ENCODE measurements at regions not wholly inside any gene's neighbourhood (a gene's known extent, or its start where the extent isn't known, plus 50 kb on each side); places are given as distances from the start of the nearest gene placed in this dataset.
A peak's percentile ranks its signal among the peaks of the same experiment; 100 is the strongest.
"Not testable (repeated sequence)": the region's sequence is repeated elsewhere in the genome, so short reads cannot be mapped to it uniquely, and the experiment has no call there.

DNA sequence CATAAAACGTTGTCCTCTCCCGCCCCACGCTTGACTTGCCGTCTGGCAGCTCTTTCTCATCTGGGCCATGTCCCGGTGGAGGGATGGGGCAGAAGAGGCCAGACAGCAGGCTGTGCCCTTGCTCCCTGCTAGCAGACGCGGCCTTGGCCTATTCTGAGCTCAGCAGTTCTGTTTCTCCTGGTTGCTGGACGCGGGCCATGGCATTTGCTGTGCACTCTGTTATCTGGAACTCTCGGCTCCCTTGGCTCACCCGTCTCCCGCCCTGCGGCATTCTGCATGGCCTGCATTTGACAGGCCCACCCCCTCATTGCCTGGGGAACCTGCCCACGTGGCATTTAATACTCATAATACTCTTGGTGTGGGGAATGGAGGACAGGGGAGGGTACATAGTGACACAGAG, 146.3 kb downstream of the BCL2L11 start:
- POLR2A ChIA-PET (ENCODE audit: unreplicated experiment); H3K14ac ChIP-seq (replicated peaks; ENCODE audit: low read depth, low read length); H3K4ac ChIP-seq (ENCODE audit: low read depth, low read length); BruUV-seq (replicated peaks); H3K9ac ChIP-seq (ENCODE audit: low read depth, low read length); H3K18ac ChIP-seq (ENCODE audit: low read depth, low read length); H3K9me3 ChIP-seq (ENCODE audit: control insufficient read depth, insufficient read depth, low read length); H4K91ac ChIP-seq (ENCODE audit: insufficient read depth, low read depth, low read length); H2AK5ac ChIP-seq (ENCODE audit: low read depth, low read length); ATAC-seq (ENCODE audit: low read depth); H3K4me2 ChIP-seq (ENCODE audit: low read depth, low read length); H2AK9ac ChIP-seq (replicated peaks; ENCODE audit: low read depth, low read length, poor library complexity); H3K27ac ChIP-seq (ENCODE audit: insufficient read depth, low read length); CTCF ChIA-PET; H3K4me3 ChIP-seq (ENCODE audit: insufficient read depth, low read depth, low read length); H2BK5ac ChIP-seq (ENCODE audit: low read depth, low read length, poor library complexity, severe bottlenecking); H4K20me1 ChIP-seq (ENCODE audit: insufficient read depth, low read length); H2BK120ac ChIP-seq (ENCODE audit: low read depth, low read length); H3K23ac ChIP-seq (ENCODE audit: low read depth, low read length); H2BK20ac ChIP-seq (ENCODE audit: low read depth, low read length); H3K79me1 ChIP-seq (ENCODE audit: low read depth in 1 of 2, low read length in 2 of 2); H3K56ac ChIP-seq (ENCODE audit: extremely low read depth, insufficient read depth, low read length); H4K5ac ChIP-seq (ENCODE audit: low read depth, low read length); H4K8ac ChIP-seq (ENCODE audit: low read depth in 2 of 2, low read length in 2 of 2); H3K4me1 ChIP-seq (ENCODE audit: control insufficient read depth, insufficient read depth, low read length); dilution Hi-C loops (cut with HindIII; ENCODE audit: low sequenced_read_pairs, unreplicated experiment); in situ Hi-C loops (cut with MboI; ENCODE audit: low sequenced_read_pairs); intact Hi-C loops (cut with micrococcal nuclease); H3K9me1 ChIP-seq (ENCODE audit: insufficient read depth, low read length); H3K27me3 ChIP-seq (ENCODE audit: control insufficient read depth, insufficient read depth, low read length); H2AFZ ChIP-seq (replicated peaks; ENCODE audit: low read length, poor library complexity); H3K36me3 ChIP-seq (ENCODE audit: control insufficient read depth, insufficient read depth, low read length); H2BK15ac ChIP-seq (ENCODE audit: low read depth, low read length): not testable (repeated sequence)
- peak; percentile 9 for DNase-seq
- WGBS, 2 experiments (ENCODE audit: extremely low coverage in 2 of 2, insufficient read length in 1 of 2), result no CpG with 5 or more reads among the region's 14 CpGs

DNA sequence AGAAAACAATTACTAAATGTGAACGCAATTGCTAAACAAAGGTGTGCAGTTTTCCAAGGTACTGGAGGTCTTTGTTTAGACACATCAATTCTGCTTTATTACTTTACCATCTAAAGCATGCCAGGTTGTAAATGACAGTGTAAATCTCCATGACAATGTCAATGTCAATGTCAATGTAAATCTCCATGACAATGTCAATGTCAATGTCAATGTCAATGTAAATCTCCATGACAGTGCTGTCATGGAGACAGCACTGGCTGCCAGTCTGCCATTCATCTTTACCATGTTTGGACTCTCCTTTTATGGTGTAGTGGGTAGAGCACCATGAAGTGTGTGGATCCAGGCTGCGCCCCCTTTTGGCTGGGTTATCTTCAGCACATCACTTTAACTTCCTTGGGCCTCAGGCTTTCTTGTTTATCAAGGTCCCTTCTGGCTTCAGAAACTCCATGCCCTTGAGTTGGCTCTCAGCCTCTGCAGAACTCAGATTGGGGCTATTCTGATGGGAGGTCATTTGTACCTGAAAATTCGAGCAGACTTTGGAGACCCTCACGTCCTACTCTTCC, 149.1 kb downstream of the BCL2L11 start:
- WGBS, 2 experiments (ENCODE audit: extremely low coverage in 2 of 2, insufficient read length in 1 of 2), result no CpG with 5 or more reads among the region's 4 CpGs
- dilution Hi-C loops (cut with HindIII; ENCODE audit: low sequenced_read_pairs, unreplicated experiment), result not testable (repeated sequence)

More for the DNA sequence above, 149.1 kb downstream of the BCL2L11 start:
- H2AFZ ChIP-seq (replicated peaks; ENCODE audit: low read length, poor library complexity); in situ Hi-C loops (cut with MboI; ENCODE audit: low sequenced_read_pairs); H4K91ac ChIP-seq (ENCODE audit: insufficient read depth, low read depth, low read length); H3K14ac ChIP-seq (replicated peaks; ENCODE audit: low read depth, low read length); H3K56ac ChIP-seq (ENCODE audit: extremely low read depth, insufficient read depth, low read length); H2AK9ac ChIP-seq (replicated peaks; ENCODE audit: low read depth, low read length, poor library complexity); H3K4ac ChIP-seq (ENCODE audit: low read depth, low read length); H2BK20ac ChIP-seq (ENCODE audit: low read depth, low read length); H2BK15ac ChIP-seq (ENCODE audit: low read depth, low read length); H3K4me1 ChIP-seq (ENCODE audit: control insufficient read depth, insufficient read depth, low read length); DNase-seq; BruUV-seq (replicated peaks); CTCF ChIA-PET; intact Hi-C loops (cut with micrococcal nuclease); H3K9ac ChIP-seq (ENCODE audit: low read depth, low read length); H4K8ac ChIP-seq (ENCODE audit: low read depth in 2 of 2, low read length in 2 of 2); H3K4me3 ChIP-seq (ENCODE audit: insufficient read depth, low read depth, low read length); H3K36me3 ChIP-seq (ENCODE audit: control insufficient read depth, insufficient read depth, low read length); H3K23ac ChIP-seq (ENCODE audit: low read depth, low read length); H2AK5ac ChIP-seq (ENCODE audit: low read depth, low read length); H3K18ac ChIP-seq (ENCODE audit: low read depth, low read length); H3K27me3 ChIP-seq (ENCODE audit: control insufficient read depth, insufficient read depth, low read length); H3K9me1 ChIP-seq (ENCODE audit: insufficient read depth, low read length); H4K20me1 ChIP-seq (ENCODE audit: insufficient read depth, low read length); H3K9me3 ChIP-seq (ENCODE audit: control insufficient read depth, insufficient read depth, low read length); POLR2A ChIA-PET (ENCODE audit: unreplicated experiment); H3K4me2 ChIP-seq (ENCODE audit: low read depth, low read length); H2BK120ac ChIP-seq (ENCODE audit: low read depth, low read length); H4K5ac ChIP-seq (ENCODE audit: low read depth, low read length); H3K27ac ChIP-seq (ENCODE audit: insufficient read depth, low read length); ATAC-seq (ENCODE audit: low read depth); H3K79me1 ChIP-seq (ENCODE audit: low read depth in 1 of 2, low read length in 2 of 2); H2BK5ac ChIP-seq (ENCODE audit: low read depth, low read length, poor library complexity, severe bottlenecking): not testable (repeated sequence)
